Stimulated activated memory B cell treated with anti-CD40 and anti-IgM and Interleukin-4, amounts not matched to agents 10 μg/mL and 1 μg/mL and 100 μg/mL, for 72 hours (primary cell): ENCODE measurements at regions not wholly inside any gene's neighbourhood (a gene's known extent, or its start where the extent isn't known, plus 50 kb on each side); places are given as distances from the start of the nearest gene placed in this dataset.
"Not testable (repeated sequence)": the region's sequence is repeated elsewhere in the genome, so short reads cannot be mapped to it uniquely, and the experiment has no call there.

Source experiments
- ATAC-seq: fragments of 150-1000 bp; cut with Tn5 transposase; 2 replicates; pipeline ENCODE4 v1.10.0; 2021
- H3K27ac Mint-ChIP-seq: one replicate; pipeline ENCODE4 v1.8.0; 2022; ENCODE audit warnings: mild to moderate bottlenecking, mixed read lengths
- H3K27me3 Mint-ChIP-seq: one replicate; pipeline ENCODE4 v1.8.0; 2022; ENCODE audit warnings: mixed read lengths
- H3K36me3 Mint-ChIP-seq: one replicate; pipeline ENCODE4 v1.8.0; 2022; ENCODE audit warnings: mixed read lengths
- H3K4me1 Mint-ChIP-seq: one replicate; pipeline ENCODE4 v1.8.0; 2022; ENCODE audit warnings: mixed read lengths
- H3K4me3 Mint-ChIP-seq: one replicate; pipeline ENCODE4 v1.8.0; 2022; ENCODE audit warnings: mild to moderate bottlenecking, moderate library complexity, mixed read lengths
- H3K9me3 Mint-ChIP-seq: one replicate; pipeline ENCODE4 v1.8.0; 2022; ENCODE audit warnings: mixed read lengths

- H3K4me3 Mint-ChIP-seq, ATAC-seq, H3K27ac Mint-ChIP-seq: not testable (repeated sequence)
Observed at GRCh38 chr1:148432318-148432717, 50.8 kb downstream of the PPIAL4G start.

GRCh38 chr1:148429856-148430255 is 53.2 kb downstream of the PPIAL4G start:
- not testable (repeated sequence) for H3K27me3 Mint-ChIP-seq, ATAC-seq, H3K9me3 Mint-ChIP-seq, H3K4me3 Mint-ChIP-seq, H3K27ac Mint-ChIP-seq, H3K4me1 Mint-ChIP-seq
- H3K36me3 Mint-ChIP-seq, result peaks cover 50% of the 10 kb centered on the region

More at GRCh38 chr1:148432318-148432717, 50.8 kb downstream of the PPIAL4G start:
- not testable (repeated sequence) for H3K27me3 Mint-ChIP-seq, H3K4me1 Mint-ChIP-seq, H3K9me3 Mint-ChIP-seq
- H3K36me3 Mint-ChIP-seq, result peaks cover 36% of the 10 kb centered on the region

DNA sequence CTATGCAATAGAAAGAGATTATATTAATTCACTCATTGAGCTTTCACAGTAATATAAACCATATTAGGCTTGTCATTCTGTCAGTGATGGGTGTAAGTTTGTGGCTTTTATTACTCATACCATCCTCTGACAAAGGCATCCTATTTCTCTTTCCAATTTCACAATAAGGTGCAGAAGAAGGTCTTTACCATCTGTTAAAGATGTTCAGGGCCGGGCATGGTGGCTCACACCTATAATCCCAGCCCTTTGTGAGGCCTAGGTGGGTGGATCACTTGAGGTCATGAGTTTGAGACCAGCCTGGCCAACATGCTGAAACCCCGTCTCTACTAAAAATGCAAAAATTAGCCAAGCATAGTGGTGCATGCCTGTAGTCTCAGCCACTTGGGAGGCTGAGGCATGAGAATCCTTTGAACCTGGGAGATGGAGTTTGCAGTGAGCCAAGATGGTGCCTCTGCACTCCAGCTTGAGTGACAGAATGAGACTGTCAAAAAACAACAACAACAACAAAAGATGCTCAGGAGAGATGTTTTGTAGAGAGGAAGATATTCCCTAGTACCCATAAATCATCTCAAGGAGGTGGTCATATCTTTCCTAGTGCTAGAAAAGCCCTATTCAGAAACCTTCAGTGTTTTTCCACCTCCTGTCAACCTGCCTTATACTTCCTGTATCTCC is 56.0 kb downstream of the PPIAL4G start:
- peaks cover 39% of the 10 kb centered on the region for H3K36me3 Mint-ChIP-seq
- not testable (repeated sequence) for H3K27me3 Mint-ChIP-seq, ATAC-seq, H3K4me3 Mint-ChIP-seq, H3K9me3 Mint-ChIP-seq, H3K27ac Mint-ChIP-seq, H3K4me1 Mint-ChIP-seq

DNA sequence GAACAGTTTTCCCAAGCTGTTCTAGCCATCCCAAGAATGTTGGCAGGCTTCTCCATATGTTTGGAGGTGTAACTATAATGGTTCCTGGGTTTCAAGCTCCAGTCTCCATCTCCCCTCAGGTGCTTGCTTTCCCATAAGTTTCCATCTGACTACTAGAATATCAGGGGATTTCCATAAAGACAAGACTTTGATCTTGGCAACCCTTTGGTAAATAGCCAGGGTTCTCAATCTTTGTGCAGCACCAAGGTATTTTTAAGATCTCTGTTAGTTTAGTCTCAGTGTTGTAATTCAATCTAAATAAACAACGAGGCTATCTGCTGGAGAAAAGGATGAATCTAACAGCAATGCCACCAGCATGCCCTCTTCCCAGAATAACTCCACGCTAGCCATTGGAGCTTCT is 56.7 kb downstream of the PPIAL4G start:
- not testable (repeated sequence) for H3K27ac Mint-ChIP-seq, H3K9me3 Mint-ChIP-seq, ATAC-seq, H3K4me1 Mint-ChIP-seq, H3K4me3 Mint-ChIP-seq, H3K27me3 Mint-ChIP-seq
- peaks cover 39% of the 10 kb centered on the region for H3K36me3 Mint-ChIP-seq

DNA sequence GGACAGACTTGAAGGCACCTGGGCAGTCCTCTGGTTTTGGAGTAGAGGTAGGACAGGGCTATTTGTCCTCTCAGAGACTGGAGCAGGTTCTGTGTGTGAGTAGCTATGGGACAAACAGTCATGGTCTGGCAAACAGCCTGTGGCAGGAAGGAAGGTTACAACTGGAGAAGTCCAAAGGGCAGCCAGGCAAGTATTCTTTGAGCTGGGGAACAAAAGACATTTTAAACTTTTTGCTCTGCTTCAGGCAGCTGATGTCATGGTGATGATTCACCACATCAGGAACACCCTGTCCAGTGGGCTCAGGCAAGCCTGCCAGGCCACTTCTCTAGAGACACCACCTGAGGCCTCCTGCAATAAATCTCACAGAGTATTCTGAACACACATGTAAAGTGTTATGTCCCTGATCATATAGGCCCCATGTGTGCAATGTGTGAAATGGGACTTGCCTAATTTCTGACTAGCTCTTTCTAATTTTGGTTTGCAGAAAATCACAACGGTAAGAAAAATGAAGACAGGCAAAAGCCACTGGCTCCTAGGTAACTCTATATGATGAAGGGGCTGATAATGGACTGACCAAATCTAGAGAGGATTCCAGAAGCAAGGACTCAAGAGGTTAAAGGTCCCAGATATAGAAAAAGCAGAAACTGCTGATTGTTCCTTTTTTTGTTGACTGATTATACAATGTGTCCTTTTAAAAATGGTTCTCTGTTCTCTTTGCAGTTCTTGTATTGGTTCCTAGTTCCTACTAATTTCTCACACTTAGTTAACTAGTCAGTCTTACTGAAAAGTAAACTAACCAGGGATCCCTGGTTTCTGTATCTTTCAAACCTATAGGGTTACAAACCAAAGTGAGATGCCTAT is 58.7 kb downstream of the PPIAL4G start:
- peaks cover 34% of the 10 kb centered on the region for H3K36me3 Mint-ChIP-seq
- not testable (repeated sequence) for H3K4me1 Mint-ChIP-seq, H3K9me3 Mint-ChIP-seq, H3K4me3 Mint-ChIP-seq, H3K27ac Mint-ChIP-seq, ATAC-seq, H3K27me3 Mint-ChIP-seq

DNA sequence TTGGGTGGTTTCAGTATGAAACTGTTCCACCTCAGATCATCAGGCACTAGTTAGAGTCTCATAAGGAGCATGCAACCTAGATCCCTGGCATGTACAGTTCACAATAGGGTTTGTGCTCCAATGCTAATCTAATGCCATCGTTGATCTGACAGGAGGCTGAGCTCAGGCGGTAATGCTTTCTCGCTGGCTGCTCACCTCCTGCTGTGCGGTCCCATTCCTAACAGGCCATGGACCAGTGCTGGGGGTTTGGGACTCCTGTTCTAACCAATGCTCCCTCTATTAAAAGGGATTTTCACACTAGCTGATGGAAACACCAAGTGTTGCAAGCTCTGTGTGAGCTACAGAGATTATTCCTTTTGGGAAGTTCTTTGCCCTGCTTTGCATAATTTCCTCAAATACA is 60.2 kb downstream of the PPIAL4G start:
- not testable (repeated sequence) for H3K27ac Mint-ChIP-seq, H3K4me3 Mint-ChIP-seq, H3K9me3 Mint-ChIP-seq, ATAC-seq, H3K4me1 Mint-ChIP-seq, H3K27me3 Mint-ChIP-seq
- H3K36me3 Mint-ChIP-seq, result peaks cover 19% of the 10 kb centered on the region

DNA sequence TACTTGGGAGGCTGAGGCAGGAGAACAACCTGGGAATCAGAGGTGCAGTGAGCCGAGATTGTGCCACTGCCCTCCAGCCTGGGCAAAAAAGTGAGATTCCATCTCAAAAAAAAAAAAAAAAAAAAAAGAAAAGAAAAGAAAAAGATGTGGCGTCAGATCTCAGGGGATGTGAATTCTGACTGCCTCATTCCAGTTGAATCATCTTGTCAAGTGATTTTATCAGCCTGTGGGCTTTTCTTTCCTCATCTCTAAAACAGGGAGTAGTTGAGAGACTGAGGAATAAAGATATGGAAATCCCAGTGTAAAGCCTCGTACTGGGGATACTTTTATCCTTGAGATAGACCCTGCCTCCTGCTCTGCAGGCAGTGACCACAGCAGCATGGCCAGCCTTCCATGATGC is 65.9 kb downstream of the PPIAL4G start:
- not testable (repeated sequence) for H3K27ac Mint-ChIP-seq, H3K27me3 Mint-ChIP-seq, H3K36me3 Mint-ChIP-seq, H3K4me1 Mint-ChIP-seq, H3K9me3 Mint-ChIP-seq, ATAC-seq, H3K4me3 Mint-ChIP-seq

DNA sequence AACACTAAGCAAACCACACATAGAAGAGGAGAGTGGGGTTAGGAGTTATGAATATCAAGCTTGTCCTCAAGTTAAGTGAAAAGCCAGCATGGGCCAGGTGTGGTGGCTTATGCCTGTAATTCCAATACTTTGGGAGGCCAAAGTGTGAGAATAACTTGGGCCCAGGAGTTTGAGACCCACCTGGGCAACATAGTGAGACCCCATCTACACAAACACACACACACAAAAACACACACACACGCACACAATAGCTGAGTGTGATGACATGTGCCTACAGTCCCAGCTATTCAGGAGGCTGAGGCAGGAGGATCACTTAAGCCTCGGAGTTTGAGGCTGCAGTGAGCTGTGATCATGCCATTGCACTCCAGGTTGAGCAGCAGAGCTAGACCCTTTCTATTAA is 69.7 kb downstream of the PPIAL4G start:
- H3K4me1 Mint-ChIP-seq, H3K27me3 Mint-ChIP-seq, ATAC-seq, H3K4me3 Mint-ChIP-seq, H3K9me3 Mint-ChIP-seq, H3K27ac Mint-ChIP-seq: not testable (repeated sequence)
- peaks cover 13% of the 10 kb centered on the region for H3K36me3 Mint-ChIP-seq

DNA sequence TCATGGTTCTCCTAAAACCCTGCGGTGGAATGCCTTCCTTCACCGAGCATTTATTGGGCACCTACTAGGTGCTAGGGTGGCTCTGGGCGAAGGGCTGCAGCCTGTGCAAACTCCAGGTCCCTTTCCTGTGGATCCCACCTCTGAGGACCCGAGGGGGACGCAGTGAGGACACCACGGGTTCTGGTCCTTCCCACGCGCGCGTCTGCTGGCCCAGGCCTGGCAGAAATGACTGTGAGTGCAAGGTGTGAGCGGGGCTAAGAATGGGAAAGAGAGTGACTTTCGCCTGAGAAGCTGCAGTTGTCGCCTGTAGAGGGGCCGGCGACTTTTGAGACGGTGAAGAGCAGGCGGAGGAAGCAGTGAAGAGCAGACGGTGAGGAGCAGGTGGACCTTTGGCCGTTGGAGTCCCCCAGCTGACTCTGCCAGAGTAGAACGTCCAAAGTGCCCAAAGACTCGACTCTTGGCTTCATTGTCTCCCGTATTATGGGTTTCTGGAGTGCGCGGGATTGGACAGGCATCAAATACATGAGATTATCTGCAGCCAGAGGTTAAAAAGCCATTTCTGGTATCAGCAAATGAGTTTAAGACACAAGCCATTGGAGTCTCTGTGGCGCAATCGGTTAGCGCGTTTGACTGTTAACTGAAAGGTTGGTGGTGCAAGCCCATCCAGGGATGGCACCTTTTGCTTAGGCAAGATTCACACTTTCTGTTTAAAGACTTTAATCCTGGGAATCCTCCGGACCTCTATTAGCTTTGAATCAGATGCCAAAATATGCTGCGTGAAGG is 78.1 kb downstream of the PPIAL4G start:
- H3K27me3 Mint-ChIP-seq, ATAC-seq, H3K9me3 Mint-ChIP-seq, H3K27ac Mint-ChIP-seq, H3K36me3 Mint-ChIP-seq, H3K4me3 Mint-ChIP-seq: not testable (repeated sequence)
- H3K4me1 Mint-ChIP-seq, result peaks cover 32% of the 10 kb centered on the region

DNA sequence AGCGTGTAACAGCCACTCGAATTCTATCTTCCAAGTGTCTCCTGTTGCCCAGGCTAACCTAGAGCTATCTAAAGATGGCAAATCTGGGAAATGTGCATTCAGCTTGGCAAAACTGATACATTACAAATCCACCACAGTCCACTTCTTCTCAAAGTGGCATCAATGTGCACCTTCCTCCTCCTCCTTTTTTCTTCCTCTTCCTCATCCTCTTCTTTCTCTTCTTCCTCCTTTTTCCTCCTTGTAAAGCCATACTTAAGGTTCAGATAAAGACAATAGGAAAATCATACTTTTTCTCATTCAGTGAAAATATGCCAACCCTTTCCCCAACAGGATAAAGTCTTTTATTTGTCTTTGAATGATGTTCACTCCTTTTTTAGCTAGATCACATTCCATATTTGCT is 79.2 kb downstream of the PPIAL4G start:
- peaks cover 32% of the 10 kb centered on the region for H3K4me1 Mint-ChIP-seq
- H3K27ac Mint-ChIP-seq, result peak overlapping the region; percentile 48
- not testable (repeated sequence) for H3K36me3 Mint-ChIP-seq, H3K9me3 Mint-ChIP-seq, ATAC-seq, H3K27me3 Mint-ChIP-seq
- peak overlapping the region; percentile 21 for H3K4me3 Mint-ChIP-seq

- not testable (repeated sequence) for H3K36me3 Mint-ChIP-seq, H3K9me3 Mint-ChIP-seq, ATAC-seq, H3K27me3 Mint-ChIP-seq
- H3K4me3 Mint-ChIP-seq, result peak overlapping the region; percentile 98
- peak overlapping the region; percentile 96 for H3K27ac Mint-ChIP-seq
- H3K4me1 Mint-ChIP-seq, result peaks cover 32% of the 10 kb centered on the region
Observed at GRCh38 chr1:148403085-148403456, 80.0 kb downstream of the PPIAL4G start.

DNA sequence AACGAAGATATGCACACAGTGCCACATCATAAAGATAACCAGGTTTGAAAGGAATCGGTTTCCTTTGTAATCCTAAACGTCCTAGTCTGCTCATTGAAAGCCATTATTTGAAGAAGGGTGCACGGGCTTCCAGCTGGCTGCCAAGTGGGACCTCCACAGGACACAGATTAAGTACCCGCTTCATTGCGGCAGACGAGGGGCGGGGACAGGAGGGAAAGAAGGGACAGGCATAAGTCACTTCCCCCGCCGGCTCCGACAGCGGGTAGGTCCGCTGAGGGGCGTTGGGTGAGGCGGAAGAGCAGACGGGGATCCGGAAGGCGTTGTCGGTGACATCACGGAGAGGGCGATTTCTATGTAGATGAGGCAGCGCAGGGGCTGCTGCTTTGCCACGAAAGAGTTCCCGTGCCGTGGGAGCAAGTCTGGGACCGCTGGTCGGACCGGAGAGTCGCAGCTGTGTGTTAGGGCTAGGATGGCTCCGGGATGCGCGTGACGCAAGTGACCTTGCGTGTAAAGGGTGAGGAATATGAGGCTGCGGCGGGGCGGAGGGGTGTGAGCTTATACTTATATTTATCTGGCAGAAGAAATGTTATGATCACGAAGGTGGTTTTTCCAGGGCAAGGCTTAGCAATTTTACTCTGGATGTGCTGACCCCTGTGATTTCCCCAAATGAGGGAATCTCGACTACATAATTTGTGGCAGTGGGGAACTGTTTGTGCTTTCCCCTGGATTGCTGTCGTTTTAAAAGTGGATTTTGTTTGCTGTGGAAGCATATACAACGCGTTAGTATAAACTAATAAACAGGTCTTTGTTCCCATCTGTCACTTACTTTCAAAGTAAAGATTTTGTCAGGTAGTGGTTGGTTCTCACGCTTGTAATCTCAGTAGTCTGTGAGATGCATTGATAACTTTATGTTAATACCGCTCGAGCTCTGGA is 80.7 kb downstream of the PPIAL4G start:
- peak; percentile 96 for ATAC-seq
- H3K36me3 Mint-ChIP-seq, H3K9me3 Mint-ChIP-seq, H3K27me3 Mint-ChIP-seq: not testable (repeated sequence)
- H3K4me1 Mint-ChIP-seq, result peaks cover 32% of the 10 kb centered on the region
- peak overlapping the region; percentile 96 for H3K27ac Mint-ChIP-seq
- peak overlapping the region; percentile 98 for H3K4me3 Mint-ChIP-seq

- ATAC-seq, H3K36me3 Mint-ChIP-seq, H3K9me3 Mint-ChIP-seq, H3K27me3 Mint-ChIP-seq, H3K4me3 Mint-ChIP-seq: not testable (repeated sequence)
- Mint-ChIP-seq H3K27ac (peak overlapping the region; percentile 24), H3K4me1 (peaks cover 16% of the 10 kb centered on the region)
Observed at GRCh38 chr1:148397516-148397915, 85.6 kb downstream of the PPIAL4G start.

GRCh38 chr1:148392505-148392904 is 90.6 kb downstream of the PPIAL4G start:
- Mint-ChIP-seq H3K27ac (peak overlapping the region; percentile 26), H3K4me1 (peaks cover 20% of the 10 kb centered on the region)
- H3K36me3 Mint-ChIP-seq, H3K27me3 Mint-ChIP-seq, ATAC-seq, H3K4me3 Mint-ChIP-seq, H3K9me3 Mint-ChIP-seq: not testable (repeated sequence)

DNA sequence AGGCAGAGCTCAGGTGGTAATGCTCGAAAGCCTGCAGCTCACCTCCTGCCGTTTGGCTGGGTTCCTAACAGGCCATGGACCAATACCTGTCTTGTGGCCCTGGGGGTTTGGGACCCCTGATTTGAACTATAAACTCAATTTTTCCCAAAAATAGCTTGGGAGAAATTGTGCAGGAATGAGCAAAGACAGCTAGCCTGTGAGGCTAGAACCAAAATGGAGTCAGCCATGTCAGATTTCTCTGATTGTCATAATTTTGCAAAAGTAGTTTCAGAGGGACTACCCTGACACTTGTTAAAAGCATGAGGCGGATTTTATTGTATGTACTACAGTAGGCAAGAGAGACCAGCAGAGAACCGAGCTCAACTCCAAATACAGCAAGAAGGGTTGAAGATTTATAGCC is 91.8 kb downstream of the PPIAL4G start:
- not testable (repeated sequence) for H3K9me3 Mint-ChIP-seq, H3K27ac Mint-ChIP-seq, H3K27me3 Mint-ChIP-seq, H3K36me3 Mint-ChIP-seq, H3K4me3 Mint-ChIP-seq, ATAC-seq
- peaks cover 31% of the 10 kb centered on the region for H3K4me1 Mint-ChIP-seq
